CMK (cell line): ENCODE measurements at regions not wholly inside any gene's neighbourhood (a gene's known extent, or its start where the extent isn't known, plus 50 kb on each side); places are given as distances from the start of the nearest gene placed in this dataset.
"Not testable (repeated sequence)": the region's sequence is repeated elsewhere in the genome, so short reads cannot be mapped to it uniquely, and the experiment has no call there.

Experiments used
- DNase-seq: peaks from one replicate; pipeline ENCODE4 v3.0.0-alpha.2; 2010; ENCODE audit warnings: low read depth

- DNase-seq, result no peak
Measured at GRCh38 chr1:244297087-244297486, 154.6 kb downstream of the ADSS2 start.

GRCh38 chr1:244297616-244298015 lies 154.1 kb downstream of the ADSS2 start:
- DNase-seq, result no peak

GRCh38 chr1:244300029-244300375 lies 151.7 kb downstream of the ADSS2 start:
- not testable (repeated sequence) for DNase-seq

GRCh38 chr1:244301595-244302130 lies 150.0 kb downstream of the ADSS2 start:
- no peak for DNase-seq

- DNase-seq, result no peak
Measured at GRCh38 chr1:244302876-244303609, 148.7 kb downstream of the ADSS2 start.

- DNase-seq, result no peak
Measured at GRCh38 chr1:244303610-244303969, 148.1 kb downstream of the ADSS2 start.

GRCh38 chr1:244304156-244304555 lies 147.6 kb downstream of the ADSS2 start:
- DNase-seq, result no peak

GRCh38 chr1:244304656-244305055 lies 147.1 kb downstream of the ADSS2 start:
- no peak for DNase-seq

GRCh38 chr1:244305776-244306341 lies 145.8 kb downstream of the ADSS2 start:
- DNase-seq, result no peak

- no peak for DNase-seq
Measured at GRCh38 chr1:244306544-244306943, 145.2 kb downstream of the ADSS2 start.

GRCh38 chr1:244309191-244309590 lies 142.5 kb downstream of the ADSS2 start:
- DNase-seq, result not testable (repeated sequence)

GRCh38 chr1:244311784-244312532 lies 139.8 kb downstream of the ADSS2 start:
- no peak for DNase-seq

GRCh38 chr1:244313346-244313745 lies 138.4 kb downstream of the ADSS2 start:
- DNase-seq, result no peak

- no peak for DNase-seq
Measured at GRCh38 chr1:244314921-244315559, 136.7 kb downstream of the ADSS2 start.

GRCh38 chr1:244315996-244316395 lies 135.7 kb downstream of the ADSS2 start:
- no peak for DNase-seq

- no peak for DNase-seq
Measured at GRCh38 chr1:244316407-244316806, 135.3 kb downstream of the ADSS2 start.

- no peak for DNase-seq
Measured at GRCh38 chr1:244316986-244317655, 134.6 kb downstream of the ADSS2 start.

GRCh38 chr1:244318078-244318477 lies 133.6 kb downstream of the ADSS2 start:
- DNase-seq, result no peak

- no peak for DNase-seq
Measured at GRCh38 chr1:244318512-244318911, 133.2 kb downstream of the ADSS2 start.

GRCh38 chr1:244319283-244320132 lies 132.2 kb downstream of the ADSS2 start:
- no peak for DNase-seq

GRCh38 chr1:244322181-244322580 lies 129.5 kb downstream of the ADSS2 start:
- no peak for DNase-seq
